GM18861 (cell line): ENCODE measurements at regions not wholly inside any gene's neighbourhood (a gene's known extent, or its start where the extent isn't known, plus 50 kb on each side); places are given as distances from the start of the nearest gene placed in this dataset.
"Not testable (repeated sequence)": the region's sequence is repeated elsewhere in the genome, so short reads cannot be mapped to it uniquely, and the experiment has no call there.

ENCODE experiments used
- ATAC-seq: cut with Tn5 transposase; IDR thresholded peaks from one replicate; pipeline ENCODE4 v1.9.1; 2021; ENCODE audit not compliant: unreplicated experiment

GRCh38 chr1:121518726-121519041 is 333.9 kb downstream of the SRGAP2C start:
- no peak for ATAC-seq

DNA sequence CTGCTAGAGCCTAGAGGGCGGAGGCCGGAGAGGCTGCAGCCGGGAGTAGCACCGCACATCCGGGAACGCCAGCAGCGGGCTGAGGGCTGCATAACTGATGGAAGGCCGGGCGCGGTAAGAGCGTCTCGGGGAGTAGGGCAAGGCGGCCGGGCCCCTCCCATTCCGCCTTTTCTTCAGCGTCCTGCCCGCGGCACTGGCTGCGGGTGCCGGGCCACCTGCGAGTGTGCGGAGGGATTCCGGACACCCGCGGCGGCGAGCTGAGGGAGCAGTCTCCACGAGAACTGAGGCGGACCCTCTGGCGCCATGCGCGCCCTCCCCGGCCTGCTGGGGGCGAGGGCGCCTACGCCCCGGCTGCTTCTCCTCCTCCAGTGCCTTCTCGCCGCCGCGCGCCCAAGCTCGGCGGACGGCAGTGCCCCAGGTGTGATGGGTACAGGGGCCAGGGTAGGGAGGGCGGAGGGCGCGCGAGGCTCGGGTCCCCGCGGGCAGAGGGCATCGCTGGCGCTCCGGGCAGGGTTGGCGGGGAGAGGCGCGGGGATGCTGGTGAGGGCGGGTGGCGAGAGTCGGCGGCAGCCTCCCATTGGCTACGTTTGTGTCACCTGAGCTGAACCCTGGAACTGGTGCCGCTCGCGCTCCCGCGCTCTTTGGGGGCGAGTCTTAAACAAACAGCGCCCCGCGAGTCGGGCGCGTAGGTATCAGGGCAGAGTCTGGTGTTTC is 334.4 kb downstream of the SRGAP2C start:
- peak; percentile 63 for ATAC-seq

DNA sequence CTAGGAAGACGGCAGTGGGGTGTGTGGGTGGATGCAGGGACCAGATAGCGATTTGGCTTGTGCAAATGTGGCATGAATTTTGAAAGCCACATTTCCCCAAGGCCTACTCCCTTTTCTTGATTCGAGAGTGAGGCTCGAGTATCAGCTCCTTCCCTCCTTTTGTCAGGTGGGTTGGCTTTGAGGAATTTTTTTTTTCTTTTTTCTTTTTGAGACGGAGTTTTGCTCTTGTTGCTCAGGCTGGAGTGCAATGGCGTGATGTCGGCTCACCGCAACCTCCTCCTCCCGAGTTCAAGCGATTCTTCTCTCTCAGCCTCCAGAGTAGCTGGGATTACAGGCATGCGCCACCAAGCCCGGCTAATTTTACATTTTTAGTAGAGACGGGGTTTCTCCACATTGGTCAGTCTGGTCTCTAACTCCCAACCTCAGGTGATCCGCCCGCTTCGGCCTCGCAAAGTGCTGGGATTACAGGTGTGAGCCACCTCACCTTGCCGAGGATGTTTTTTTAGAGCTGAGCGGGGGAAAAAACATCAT is 335.0 kb downstream of the SRGAP2C start:
- ATAC-seq: not testable (repeated sequence)

DNA sequence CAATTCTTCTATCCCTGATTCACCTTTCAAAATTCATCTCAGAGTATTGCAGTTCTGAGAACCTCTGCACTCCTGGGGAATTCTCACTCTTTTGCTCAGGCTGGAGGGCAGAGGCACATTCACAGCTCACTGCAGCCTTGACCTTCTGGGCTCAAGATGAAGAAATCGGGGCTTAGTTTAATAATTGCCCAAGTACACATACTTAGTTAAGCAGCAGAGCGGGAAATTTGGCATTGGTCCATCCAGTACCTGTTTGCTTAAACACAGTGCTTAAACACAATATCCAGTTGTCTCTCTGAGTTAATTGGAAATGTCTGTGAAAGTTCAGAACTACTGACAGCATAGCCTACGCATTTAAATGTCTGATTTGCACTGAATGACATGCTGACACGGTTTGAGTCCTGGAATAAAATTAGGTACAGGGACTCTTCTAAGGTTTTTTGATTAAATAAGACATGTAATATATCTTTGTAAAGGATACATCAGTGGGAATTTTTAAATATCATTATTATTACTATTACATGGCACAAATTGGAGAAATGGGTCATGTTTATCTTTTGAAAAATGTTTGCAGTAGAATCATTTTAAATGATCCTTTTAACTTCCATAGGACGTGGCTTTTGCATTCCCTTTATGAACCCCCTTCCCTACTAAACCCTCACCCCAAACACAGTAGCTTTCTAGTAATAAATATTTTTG is 337.4 kb downstream of the SRGAP2C start:
- no peak for ATAC-seq

DNA sequence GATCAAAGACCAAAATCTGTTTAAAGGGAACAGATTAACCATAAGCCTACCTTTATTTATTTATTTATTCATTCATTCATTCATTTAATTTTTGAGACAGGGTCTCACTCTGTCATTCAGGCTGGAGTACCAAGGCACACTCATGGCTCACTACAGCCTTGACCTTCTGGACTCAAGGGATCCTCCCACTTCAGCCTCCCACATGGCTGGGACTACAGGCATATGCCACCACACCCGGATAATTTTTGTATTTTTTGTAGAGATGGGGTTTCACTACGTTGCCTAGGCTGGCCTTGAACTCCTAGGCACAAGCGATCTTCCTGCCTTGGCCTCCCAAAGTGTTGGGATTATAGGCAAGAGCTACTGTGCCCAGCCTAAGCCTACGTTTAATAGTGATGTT is 338.3 kb downstream of the SRGAP2C start:
- not testable (repeated sequence) for ATAC-seq

GRCh38 chr1:121525355-121525754 is 340.6 kb downstream of the SRGAP2C start:
- no peak for ATAC-seq

GRCh38 chr1:121528958-121529357 is 344.2 kb downstream of the SRGAP2C start:
- not testable (repeated sequence) for ATAC-seq

DNA sequence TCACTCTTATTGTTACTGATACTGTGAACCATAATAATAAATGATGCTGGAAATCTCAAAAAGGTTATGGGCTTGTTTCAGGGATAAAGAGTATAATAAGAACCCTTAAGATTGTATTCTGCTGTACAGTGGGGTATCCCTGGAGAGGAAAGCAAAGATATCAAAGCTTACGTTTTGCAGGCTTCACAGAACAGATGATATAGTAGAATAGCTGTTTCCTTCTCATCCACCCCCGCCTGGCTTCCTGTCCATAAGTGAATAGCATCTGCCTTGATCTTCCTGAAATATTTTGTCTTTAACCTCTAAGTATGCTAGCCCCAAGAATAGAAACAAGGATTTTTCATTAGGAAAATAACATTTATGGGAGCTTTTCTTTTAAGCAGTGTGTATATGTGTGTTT is 345.3 kb downstream of the SRGAP2C start:
- ATAC-seq: not testable (repeated sequence)

DNA sequence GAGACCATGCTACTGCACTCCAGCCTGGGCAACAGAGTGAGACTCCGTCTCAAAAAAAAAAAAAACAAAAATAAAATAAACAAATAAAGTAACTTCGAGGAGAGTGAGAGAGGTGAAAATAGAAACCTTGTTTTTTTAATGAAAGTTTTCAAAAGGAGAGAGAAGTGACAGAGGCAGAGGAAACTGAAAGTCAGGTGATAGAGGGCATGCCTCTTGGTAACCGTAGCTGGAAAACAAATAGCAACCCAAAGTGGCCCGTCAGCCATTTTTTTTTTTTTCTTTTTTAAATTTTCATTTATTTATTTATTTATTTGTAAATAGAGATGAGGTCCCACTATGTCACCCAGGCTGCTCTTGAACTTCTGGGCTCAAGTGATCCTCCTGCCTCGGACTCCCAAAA is 347.0 kb downstream of the SRGAP2C start:
- ATAC-seq: not testable (repeated sequence)

DNA sequence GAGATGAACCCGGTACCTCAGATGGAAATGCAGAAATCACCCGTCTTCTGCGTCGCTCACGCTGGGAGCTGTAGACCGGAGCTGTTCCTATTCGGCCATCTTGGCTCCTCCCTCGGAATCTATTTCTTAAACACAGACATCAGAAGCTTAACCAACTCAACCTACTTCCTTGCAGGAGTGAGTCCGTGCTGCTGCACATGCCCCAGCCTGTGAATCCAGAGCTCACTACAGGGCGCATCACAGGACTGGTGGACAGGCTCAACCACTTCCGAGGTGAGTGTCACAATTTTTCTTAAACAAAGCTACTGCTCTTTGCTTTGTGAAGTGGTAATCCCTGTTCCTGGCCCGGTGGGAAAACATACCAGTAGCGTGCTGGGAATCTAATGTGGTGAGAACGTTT is 353.4 kb downstream of the SRGAP2C start:
- not testable (repeated sequence) for ATAC-seq

GRCh38 chr1:121538943-121539575 is 354.3 kb downstream of the SRGAP2C start:
- ATAC-seq: no peak

- not testable (repeated sequence) for ATAC-seq
These were observed 359.2 kb downstream of the SRGAP2C start for GRCh38 chr1:121543988-121544387.

DNA sequence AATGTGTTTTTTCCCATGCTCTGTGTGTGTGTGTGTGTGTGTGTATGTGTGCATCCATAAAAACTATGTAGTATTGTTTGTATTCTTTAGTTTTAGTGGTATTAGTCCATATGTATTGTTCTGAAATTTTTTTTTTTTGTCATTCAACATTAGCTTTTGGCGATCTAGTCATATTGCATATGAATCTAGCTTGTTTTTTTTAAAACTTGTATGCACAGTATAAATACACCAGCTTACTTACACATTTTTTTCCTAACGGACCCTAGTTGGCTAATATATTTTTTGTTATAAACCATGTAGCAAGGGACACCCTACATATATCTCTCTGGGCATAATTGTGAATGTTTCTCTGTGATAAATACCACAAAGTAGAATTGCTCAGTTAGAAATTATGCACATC is 359.7 kb downstream of the SRGAP2C start:
- ATAC-seq: no peak

DNA sequence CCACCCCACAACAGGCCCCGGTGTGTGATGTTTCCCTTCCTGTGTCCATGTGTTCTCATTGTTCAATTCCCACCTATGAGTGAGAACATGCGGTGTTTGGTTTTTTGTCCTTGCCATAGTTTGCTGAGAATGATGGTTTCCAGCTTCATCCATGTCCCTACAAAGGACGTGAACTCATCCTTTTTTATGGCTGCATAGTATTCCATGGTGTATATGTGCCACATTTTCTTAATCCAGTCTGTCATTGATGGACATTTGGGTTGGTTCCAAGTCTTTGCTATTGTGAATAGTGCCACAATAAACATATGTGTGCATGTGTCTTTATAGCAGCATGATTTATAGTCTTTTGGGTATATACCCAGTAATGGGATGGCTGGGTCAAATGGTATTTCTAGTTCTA is 361.1 kb downstream of the SRGAP2C start:
- ATAC-seq: not testable (repeated sequence)

GRCh38 chr1:121546830-121547591 is 362.2 kb downstream of the SRGAP2C start:
- no peak for ATAC-seq

DNA sequence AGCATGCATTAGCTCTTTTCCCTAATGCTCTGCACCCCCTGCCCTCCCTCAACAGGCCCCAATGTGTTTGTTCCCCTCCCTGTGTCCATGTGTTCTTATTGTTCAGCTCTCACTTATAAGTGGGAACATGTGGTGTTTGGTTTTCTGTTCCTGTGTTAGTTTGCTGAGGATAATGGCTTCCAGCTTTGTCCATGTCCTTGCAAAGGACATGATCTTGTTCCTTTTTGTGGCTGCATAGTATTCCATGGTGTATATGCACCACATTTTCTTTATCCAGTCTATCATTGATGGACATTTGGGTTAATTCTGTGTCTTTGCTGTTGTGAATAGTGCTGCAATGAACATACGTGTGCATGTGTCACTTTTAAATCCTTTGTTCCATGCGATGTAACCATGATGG is 363.0 kb downstream of the SRGAP2C start:
- ATAC-seq: not testable (repeated sequence)

GRCh38 chr1:121550817-121551216 is 366.0 kb downstream of the SRGAP2C start:
- ATAC-seq: not testable (repeated sequence)

GRCh38 chr1:121551491-121551890 is 366.7 kb downstream of the SRGAP2C start:
- ATAC-seq: not testable (repeated sequence)

GRCh38 chr1:121556560-121556959 is 371.8 kb downstream of the SRGAP2C start:
- ATAC-seq: not testable (repeated sequence)

- not testable (repeated sequence) for ATAC-seq
These were observed 373.3 kb downstream of the SRGAP2C start for GRCh38 chr1:121558034-121558433.

DNA sequence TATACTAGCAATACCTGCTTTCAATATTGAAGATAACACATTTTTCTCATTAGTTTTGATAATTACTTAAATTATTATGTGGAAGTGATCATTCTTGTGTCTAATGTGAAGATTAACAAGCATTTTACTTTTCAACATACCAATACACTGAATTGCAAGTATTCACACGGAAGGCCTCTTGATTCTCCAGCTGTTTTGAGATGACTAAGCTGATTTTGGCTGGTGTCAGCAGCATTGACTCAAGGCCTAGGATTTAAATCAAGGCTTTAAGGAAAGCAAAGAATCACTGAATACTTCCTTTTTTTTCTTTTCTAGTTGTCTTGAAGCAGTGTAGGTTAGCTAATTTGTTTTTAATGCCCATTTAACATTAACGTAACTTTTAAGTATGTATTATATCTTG is 373.7 kb downstream of the SRGAP2C start:
- ATAC-seq: no peak
